Endothelial cell of umbilical vein (primary cell): ENCODE measurements at regions not wholly inside any gene's neighbourhood (a gene's known extent, or its start where the extent isn't known, plus 50 kb on each side); places are given as distances from the start of the nearest gene placed in this dataset.

Experiments
- BruUV-seq: library from RNA; stranded (reverse); fragments of 400-500 nt; replicated peaks from 2 replicates; lab custom pipeline; 2021; lab: Mats Ljungman, UMichigan
- CTCF ChIA-PET: fragments of 300-600, 350-600 bp; sonication (Branson Sonifier 250); formaldehyde crosslinking; loops from one replicate; lab custom pipeline; 2021; ENCODE audit warnings: antibody characterized with exemption, inconsistent platforms; lab: Charles Lee
- POLR2A ChIA-PET: fragments of 300-600, 350-600 bp; sonication (Branson Sonifier 250); formaldehyde crosslinking; loops from one replicate; lab custom pipeline; 2021; ENCODE audit warnings: antibody characterized with exemption, inconsistent platforms; lab: Charles Lee
- DNase-seq: peaks from one replicate; pipeline ENCODE4 v3.0.0-alpha.2; 2011; ENCODE audit warnings: low read depth, low spot score
- FAIRE-seq: peaks from 2 replicates; lab custom pipeline; 2011; peaks lifted over from hg19 to GRCh38; lab: Jason Lieb, UNC
- H2AFZ ChIP-seq: 2 replicates; pipeline ENCODE4 v1.6.0; 2012; ENCODE audit warnings: low read depth, low read length, control low read depth, inconsistent platforms
- H3K27ac ChIP-seq: 2 replicates; pipeline ENCODE4 v1.5.1; 2011; ENCODE audit warnings: low read depth, mild to moderate bottlenecking, control low read depth, low read length, moderate library complexity; ENCODE audit not compliant: insufficient read depth
- H3K27me3 ChIP-seq, 2 experiments: 2 replicates each; pipeline versions ENCODE4 v1.6.0 to v1.6.1; 2011; ENCODE audit warnings: low read length in 2 of 2, mixed read lengths in 1 of 2; ENCODE audit not compliant: control insufficient read depth in 2 of 2, insufficient read depth in 2 of 2
- H3K36me3 ChIP-seq, 2 experiments: 2 replicates in 1 of 2; 3 replicates in 1 of 2; pipeline ENCODE4 v1.5.1; 2011; ENCODE audit warnings: low read length in 2 of 2, mild to moderate bottlenecking in 1 of 2, moderate library complexity in 1 of 2; ENCODE audit not compliant: control insufficient read depth in 2 of 2, insufficient read depth in 2 of 2; ENCODE audit errors: extremely low read depth in 1 of 2
- H3K4me1 ChIP-seq: 3 replicates; pipeline ENCODE4 v1.5.1; 2011; ENCODE audit warnings: mild to moderate bottlenecking, low read length; ENCODE audit not compliant: control insufficient read depth, insufficient read depth; ENCODE audit errors: extremely low read depth
- H3K4me2 ChIP-seq: 2 replicates; pipeline ENCODE4 v1.6.1; 2011; ENCODE audit warnings: low read length, control low read depth, mixed read lengths; ENCODE audit not compliant: insufficient read depth
- H3K4me3 ChIP-seq, 3 experiments: fragments of 200-600 bp in 1 of 3; sonication (generic), shearing (Covaris generic) in 1 of 3; replicated peaks in 1 of 3; 2 replicates each; pipeline ENCODE4 v1.5.1; 2011 to 2016; ENCODE audit warnings: control low read depth in 3 of 3, low read length in 3 of 3, mild to moderate bottlenecking in 2 of 3, inconsistent platforms in 1 of 3, low read depth in 1 of 3, moderate library complexity in 1 of 3; ENCODE audit not compliant: insufficient read depth in 1 of 3
- H3K79me2 ChIP-seq: 2 replicates; pipeline ENCODE4 v1.6.0; 2012; ENCODE audit warnings: low read length, inconsistent platforms; ENCODE audit not compliant: control insufficient read depth, insufficient read depth
- H3K9ac ChIP-seq: replicated peaks from 2 replicates; pipeline ENCODE3; 2011; ENCODE audit warnings: low read length, control low read depth; ENCODE audit not compliant: insufficient read depth; ENCODE audit errors: extremely low read depth
- H3K9me1 ChIP-seq: replicated peaks from 3 replicates; pipeline ENCODE4 v1.6.0; 2011; ENCODE audit warnings: mild to moderate bottlenecking, low read length; ENCODE audit not compliant: control insufficient read depth, insufficient read depth; ENCODE audit errors: extremely low read depth
- H3K9me3 ChIP-seq: replicated peaks from 2 replicates; pipeline ENCODE4 v1.5.1; 2012; ENCODE audit warnings: low read length, inconsistent platforms; ENCODE audit not compliant: control insufficient read depth, insufficient read depth
- H4K20me1 ChIP-seq: replicated peaks from 2 replicates; pipeline ENCODE3; 2011; ENCODE audit warnings: mild to moderate bottlenecking, low read length; ENCODE audit not compliant: control insufficient read depth, insufficient read depth; ENCODE audit errors: extremely low read depth
- EZH2 ChIP-seq: IDR thresholded peaks from 2 replicates; pipeline ENCODE4 v1.6.1; 2012; ENCODE audit warnings: borderline replicate concordance, low read depth, mild to moderate bottlenecking, moderate library complexity, low read length, inconsistent platforms; ENCODE audit not compliant: severe bottlenecking
- FOS ChIP-seq: IDR thresholded peaks from 2 replicates; pipeline ENCODE4 v1.6.1; 2011; ENCODE audit warnings: mild to moderate bottlenecking, low read length, moderate library complexity, borderline replicate concordance; ENCODE audit not compliant: insufficient read depth
- GATA2 ChIP-seq: IDR thresholded peaks from 2 replicates; pipeline ENCODE4 v1.7.0; 2011; ENCODE audit warnings: low read depth, mild to moderate bottlenecking, moderate library complexity, mixed read lengths, low read length; ENCODE audit not compliant: insufficient read length, insufficient read depth
- JUN ChIP-seq: IDR thresholded peaks from 2 replicates; pipeline ENCODE4 v1.6.1; 2011; ENCODE audit warnings: borderline replicate concordance, low read depth; ENCODE audit not compliant: insufficient read length, insufficient read depth
- POLR2A ChIP-seq: IDR thresholded peaks from 2 replicates; pipeline ENCODE4 v1.6.1; 2012; ENCODE audit warnings: low read depth, mild to moderate bottlenecking, control low read depth, low read length
- POLR2AphosphoS5 ChIP-seq: IDR thresholded peaks from 2 replicates; pipeline ENCODE4 v1.6.1; 2012; ENCODE audit warnings: low read depth, mild to moderate bottlenecking, control low read depth, low read length, moderate library complexity; ENCODE audit not compliant: insufficient read depth
- dilution Hi-C: fragments of 300-500 bp; cut with MboI; formaldehyde crosslinking; loops from one replicate; pipeline ENCODE4 v1.15.0; 2019; ENCODE audit warnings: low sequenced_read_pairs; ENCODE audit not compliant: extremely low pct_ligation_motif_present
- intact Hi-C: fragments of 100-400 bp; cut with micrococcal nuclease; formaldehyde crosslinking; loops from one replicate; pipeline ENCODE4 v1.10.0; 2022
- TF ChIP-seq, protein P1 (sequence below), 2 donors: IDR thresholded peaks; 1 replicate in 1 of 2; 2 replicates in 1 of 2; pipeline ENCODE4 v1.5.1; 2011; ENCODE audit warnings: low read length in 2 of 2, mild to moderate bottlenecking in 2 of 2, moderate library complexity in 2 of 2, control low read depth in 1 of 2, inconsistent platforms in 1 of 2, low read depth in 1 of 2; ENCODE audit not compliant: insufficient read depth in 1 of 2; ENCODE audit errors: extremely low read depth in 1 of 2
- TF ChIP-seq, protein P2 (sequence below): IDR thresholded peaks from 2 replicates; pipeline ENCODE4 v1.6.1; 2011; ENCODE audit not compliant: insufficient read depth, insufficient read length

DNA sequence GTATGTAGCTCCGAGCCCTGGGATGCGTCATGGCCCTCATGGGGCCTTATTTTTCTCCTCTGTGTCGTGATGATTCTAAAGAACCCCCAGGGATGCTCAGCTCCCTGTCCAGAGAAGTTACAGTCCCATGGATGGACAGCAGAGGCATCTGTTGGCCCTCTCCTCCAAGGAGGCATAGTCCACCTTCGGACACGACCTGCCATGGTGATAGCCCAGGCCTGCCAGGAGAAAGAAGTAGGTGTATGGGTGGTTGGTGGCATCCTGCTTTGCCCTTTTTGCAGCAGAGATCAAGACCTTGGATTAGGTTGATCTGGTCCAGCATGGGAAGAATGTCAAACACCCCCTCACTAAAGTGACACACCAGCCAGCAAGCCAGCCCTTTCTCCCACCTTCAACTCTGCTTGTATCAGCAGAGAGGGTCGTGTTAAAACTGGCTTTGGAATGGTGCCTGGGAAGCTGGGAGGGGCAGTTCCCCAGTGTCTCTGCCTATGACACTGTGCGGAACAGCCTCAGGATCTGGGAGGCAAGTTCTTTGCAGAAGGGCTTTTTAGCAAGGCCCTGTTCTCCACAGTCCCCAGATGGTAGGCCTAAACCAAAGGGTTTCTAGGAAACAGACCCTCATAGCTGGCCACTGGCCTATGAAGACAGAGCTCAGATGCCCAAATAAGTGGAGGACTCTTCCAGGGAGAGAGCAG, 259.9 kb upstream of the RPL38 start:
- Histone ChIP-seq H3K4me2 (no peak overlapping the region), H3K79me2 (no peaks in the 10 kb centered on the region), H3K27me3 (no peaks in the 10 kb centered on the region), H3K4me1 (no peaks in the 10 kb centered on the region), H3K9ac (no peak overlapping the region), H3K9me3 (peaks cover 2% of the 10 kb centered on the region), H3K27ac (no peak overlapping the region), H3K36me3 (no peaks in the 10 kb centered on the region), H2AFZ (no peak overlapping the region), H4K20me1 (no peaks in the 10 kb centered on the region), H3K9me1 (no peaks in the 10 kb centered on the region), H3K4me3 (no peak overlapping the region)
- BruUV-seq = no TSS peak
- no peak for FAIRE-seq
- TF ChIP-seq EZH2 (no peak), FOS (no peak), GATA2 (no peak), JUN (no peak), POLR2AphosphoS5 (no peak), POLR2A (no peak)
- TF ChIP-seq, protein P1, sequence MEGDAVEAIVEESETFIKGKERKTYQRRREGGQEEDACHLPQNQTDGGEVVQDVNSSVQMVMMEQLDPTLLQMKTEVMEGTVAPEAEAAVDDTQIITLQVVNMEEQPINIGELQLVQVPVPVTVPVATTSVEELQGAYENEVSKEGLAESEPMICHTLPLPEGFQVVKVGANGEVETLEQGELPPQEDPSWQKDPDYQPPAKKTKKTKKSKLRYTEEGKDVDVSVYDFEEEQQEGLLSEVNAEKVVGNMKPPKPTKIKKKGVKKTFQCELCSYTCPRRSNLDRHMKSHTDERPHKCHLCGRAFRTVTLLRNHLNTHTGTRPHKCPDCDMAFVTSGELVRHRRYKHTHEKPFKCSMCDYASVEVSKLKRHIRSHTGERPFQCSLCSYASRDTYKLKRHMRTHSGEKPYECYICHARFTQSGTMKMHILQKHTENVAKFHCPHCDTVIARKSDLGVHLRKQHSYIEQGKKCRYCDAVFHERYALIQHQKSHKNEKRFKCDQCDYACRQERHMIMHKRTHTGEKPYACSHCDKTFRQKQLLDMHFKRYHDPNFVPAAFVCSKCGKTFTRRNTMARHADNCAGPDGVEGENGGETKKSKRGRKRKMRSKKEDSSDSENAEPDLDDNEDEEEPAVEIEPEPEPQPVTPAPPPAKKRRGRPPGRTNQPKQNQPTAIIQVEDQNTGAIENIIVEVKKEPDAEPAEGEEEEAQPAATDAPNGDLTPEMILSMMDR (IDR thresholded peaks at IDR 0.05; ENCODE audit: extremely low read depth in 1 of 2, insufficient read depth in 1 of 2, low read depth in 1 of 2, low read length in 2 of 2) = no peak
- TF ChIP-seq, protein P2, sequence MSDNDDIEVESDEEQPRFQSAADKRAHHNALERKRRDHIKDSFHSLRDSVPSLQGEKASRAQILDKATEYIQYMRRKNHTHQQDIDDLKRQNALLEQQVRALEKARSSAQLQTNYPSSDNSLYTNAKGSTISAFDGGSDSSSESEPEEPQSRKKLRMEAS = no peak
- ChIA-PET CTCF (no interaction called here), POLR2A (no interaction called here)
- no peak for DNase-seq
- dilution Hi-C loops = no loop called here
- intact Hi-C loops = no loop called here
